Bone marrow (tissue), 2 donors: ENCODE measurements at regions not wholly inside any gene's neighbourhood (a gene's known extent, or its start where the extent isn't known, plus 50 kb on each side); places are given as distances from the start of the nearest gene placed in this dataset.

Source experiments
- DNase-seq, 2 donors: peaks; one replicate each; lab custom pipeline; 2025; lab: John Stamatoyannopoulos, UW

GRCh38 chr10:29757551-29758297 lies 123.0 kb upstream of the SVIL start:
- peak in 1 of 2 donors; percentile 26 for DNase-seq

- DNase-seq = no peak
These were observed 121.7 kb upstream of the SVIL start for GRCh38 chr10:29756451-29756850.

- no peak for DNase-seq
These were observed 118.5 kb upstream of the SVIL start for GRCh38 chr10:29753283-29753682.

- DNase-seq = no peak
These were observed 116.9 kb upstream of the SVIL start for GRCh38 chr10:29751684-29752083.

- no peak for DNase-seq
These were observed 116.5 kb upstream of the SVIL start for GRCh38 chr10:29751240-29751639.

- no peak for DNase-seq
These were observed 114.4 kb upstream of the SVIL start for GRCh38 chr10:29749150-29749549.

GRCh38 chr10:29748109-29748650 lies 113.4 kb upstream of the SVIL start:
- DNase-seq = no peak

GRCh38 chr10:29746080-29746797 lies 111.5 kb upstream of the SVIL start:
- DNase-seq = no peak

- DNase-seq = no peak
These were observed 106.3 kb upstream of the SVIL start for GRCh38 chr10:29740981-29741545.

- DNase-seq = no peak
These were observed 103.6 kb upstream of the SVIL start for GRCh38 chr10:29738341-29738740.

- no peak for DNase-seq
These were observed 102.4 kb upstream of the SVIL start for GRCh38 chr10:29737074-29737593.

- peak in 1 of 2 donors; percentile 76 for DNase-seq
These were observed 101.7 kb upstream of the SVIL start for GRCh38 chr10:29736366-29737073.

- DNase-seq = peak; percentile 65 to 79
These were observed 101.0 kb upstream of the SVIL start for GRCh38 chr10:29735628-29736365.

- DNase-seq = peak; percentile 55 to 64
These were observed 100.3 kb upstream of the SVIL start for GRCh38 chr10:29734962-29735627.

GRCh38 chr10:29734640-29734961 lies 99.8 kb upstream of the SVIL start:
- no peak for DNase-seq

- no peak for DNase-seq
These were observed 98.6 kb upstream of the SVIL start for GRCh38 chr10:29733323-29733722.

- DNase-seq = no peak
These were observed 98.1 kb upstream of the SVIL start for GRCh38 chr10:29732918-29733317.

- DNase-seq = no peak
These were observed 97.0 kb upstream of the SVIL start for GRCh38 chr10:29731760-29732159.

- no peak for DNase-seq
These were observed 96.2 kb upstream of the SVIL start for GRCh38 chr10:29730969-29731368.

- no peak for DNase-seq
These were observed 95.7 kb upstream of the SVIL start for GRCh38 chr10:29730458-29730857.

- DNase-seq = no peak
These were observed 93.8 kb upstream of the SVIL start for GRCh38 chr10:29728541-29729049.
